ENCODE measurements at regions not wholly inside any gene's neighbourhood (a gene's known extent, or its start where the extent isn't known, plus 50 kb on each side); places are given as distances from the start of the nearest gene placed in this dataset.
"Not testable (repeated sequence)": the region's sequence is repeated elsewhere in the genome, so short reads cannot be mapped to it uniquely, and the experiment has no call there.

- no peak for TF ChIP-seq CTCF (IDR thresholded peaks at IDR 0.05)
- ATAC-seq = no peak
- no peaks in the 10 kb centered on the region for H3K4me1 ChIP-seq
- no peaks in the 10 kb centered on the region for H3K36me3 ChIP-seq
- H3K9me3 ChIP-seq = peaks cover 0 to 2% of the 10 kb centered on the region in 2 donors
- no peak for DNase-seq
- no peaks in the 10 kb centered on the region for H3K27me3 ChIP-seq
- intact Hi-C loops (cut with DNase I) = no loop called here
- H3K27ac ChIP-seq = no peak overlapping the region
- H3K4me3 ChIP-seq = no peak overlapping the region
Measured at GRCh38 chr4:164139291-164139690, 614.6 kb upstream of the SMIM31 start.

GRCh38 chr4:164141755-164142375 is 612.1 kb upstream of the SMIM31 start:
- H3K27me3 ChIP-seq; intact Hi-C loops (cut with DNase I); H3K4me3 ChIP-seq; H3K9me3 ChIP-seq; H3K4me1 ChIP-seq; H3K36me3 ChIP-seq; DNase-seq; ATAC-seq; H3K27ac ChIP-seq: not testable (repeated sequence)

- intact Hi-C loops (cut with DNase I) = no loop called here
- DNase-seq (no peak), ATAC-seq (no peak)
- TF ChIP-seq CTCF (IDR thresholded peaks at IDR 0.05) = no peak
- Histone ChIP-seq H3K4me1 (no peaks in the 10 kb centered on the region), H3K27me3 (no peaks in the 10 kb centered on the region), H3K9me3 (no peaks in the 10 kb centered on the region), H3K4me3 (no peak overlapping the region), H3K27ac (no peak overlapping the region), H3K36me3 (no peaks in the 10 kb centered on the region)
Measured at GRCh38 chr4:164154416-164154815, 599.5 kb upstream of the SMIM31 start.

GRCh38 chr4:164169591-164169990 is 584.3 kb upstream of the SMIM31 start:
- H3K27ac ChIP-seq = no peak overlapping the region
- no peaks in the 10 kb centered on the region for H3K4me1 ChIP-seq
- H3K4me3 ChIP-seq = no peak overlapping the region
- no peaks in the 10 kb centered on the region for H3K27me3 ChIP-seq
- DNase-seq (no peak), ATAC-seq (no peak)
- no peaks in the 10 kb centered on the region for H3K9me3 ChIP-seq
- intact Hi-C loops (cut with DNase I) = no loop called here
- no peaks in the 10 kb centered on the region for H3K36me3 ChIP-seq
- no peak for TF ChIP-seq CTCF (IDR thresholded peaks at IDR 0.05)

GRCh38 chr4:164177153-164177552 is 576.8 kb upstream of the SMIM31 start:
- H3K9me3 ChIP-seq = no peaks in the 10 kb centered on the region
- H3K27me3 ChIP-seq = no peaks in the 10 kb centered on the region
- ATAC-seq = no peak
- no peaks in the 10 kb centered on the region for H3K36me3 ChIP-seq
- H3K4me3 ChIP-seq = no peak overlapping the region
- no peak for DNase-seq
- no peak overlapping the region for H3K27ac ChIP-seq
- intact Hi-C loops (cut with DNase I) = no loop called here
- TF ChIP-seq CTCF (IDR thresholded peaks at IDR 0.05) = no peak
- no peaks in the 10 kb centered on the region for H3K4me1 ChIP-seq

- Histone ChIP-seq H3K4me1 (no peaks in the 10 kb centered on the region), H3K27me3 (no peaks in the 10 kb centered on the region), H3K36me3 (no peaks in the 10 kb centered on the region), H3K27ac (no peak overlapping the region), H3K4me3 (no peak overlapping the region), H3K9me3 (no peaks in the 10 kb centered on the region)
- no peak for TF ChIP-seq CTCF (IDR thresholded peaks at IDR 0.05)
- intact Hi-C loops (cut with DNase I) = no loop called here
- DNase-seq = no peak
- ATAC-seq = no peak
Measured at GRCh38 chr4:164177753-164178152, 576.2 kb upstream of the SMIM31 start.

Data from left lung (tissue), 4 donors.